Kidney (tissue), 13 donors: ENCODE measurements at regions not wholly inside any gene's neighbourhood (a gene's known extent, or its start where the extent isn't known, plus 50 kb on each side); places are given as distances from the start of the nearest gene placed in this dataset.

Experiments used
- DNase-seq, 5 donors: peaks; one replicate each; pipeline ENCODE4 v3.0.0-alpha.2; 2013 to 2020
- FAIRE-seq: peaks from 2 replicates; lab custom pipeline; 2012; peaks lifted over from hg19 to GRCh38; lab: Jason Lieb, UNC
- H3K27ac ChIP-seq, 2 donors: one replicate each; pipeline ENCODE4 v1.7.0; 2013; ENCODE audit warnings: low read depth in 2 of 2, low read length in 2 of 2, inconsistent platforms in 1 of 2
- H3K27me3 ChIP-seq: one replicate; pipeline ENCODE4 v1.7.1; 2013; ENCODE audit warnings: low read length, inconsistent platforms; ENCODE audit not compliant: control insufficient read depth, insufficient read depth
- H3K36me3 ChIP-seq, 3 donors: one replicate each; pipeline versions ENCODE4 v1.7.0 to v1.7.1; 2013; ENCODE audit warnings: low read length in 3 of 3, control low read depth in 1 of 3, inconsistent platforms in 1 of 3; ENCODE audit not compliant: insufficient read depth in 3 of 3, control insufficient read depth in 2 of 3
- H3K4me1 ChIP-seq, 3 donors: one replicate each; pipeline versions ENCODE4 v1.7.0 to v1.7.1; 2013; ENCODE audit warnings: low read length in 3 of 3, inconsistent platforms in 1 of 3, low read depth in 1 of 3; ENCODE audit not compliant: control insufficient read depth in 2 of 3, insufficient read depth in 2 of 3
- H3K4me3 ChIP-seq, 3 donors: one replicate each; pipeline versions ENCODE4 v1.7.0 to v1.8.1; 2013; ENCODE audit warnings: low read length in 3 of 3, control low read depth in 1 of 3, inconsistent platforms in 1 of 3
- H3K9ac ChIP-seq, 3 donors: one replicate each; pipeline versions ENCODE4 v1.7.0 to v1.7.1; 2013; ENCODE audit warnings: low read length in 3 of 3, control low read depth in 1 of 3, inconsistent platforms in 1 of 3
- H3K9me3 ChIP-seq, 3 donors: one replicate each; pipeline versions ENCODE4 v1.7.0 to v1.7.1; 2013; ENCODE audit warnings: low read length in 3 of 3, control low read depth in 1 of 3, inconsistent platforms in 1 of 3; ENCODE audit not compliant: control insufficient read depth in 2 of 3, insufficient read depth in 1 of 3
- CTCF ChIP-seq: IDR thresholded peaks from 3 replicates; pipeline ENCODE4 v1.5.1; 2012; ENCODE audit warnings: mild to moderate bottlenecking, moderate library complexity, borderline replicate concordance; ENCODE audit not compliant: insufficient read depth; ENCODE audit errors: extremely low read depth
- intact Hi-C: fragments of 100-400 bp; cut with DNase I; formaldehyde crosslinking; loops from one replicate; pipeline ENCODE4 v1.11.1; 2022
- donor health status: control.
- donor health status: control.
- donor health status: control.
- donor health status: control.
- donor health status: control.
- donor health status: DM: yes; HTN: yes; CAD: no.
- donor health status: Normal renal cell carcinoma (clear cell type).

GRCh38 chr6:90911642-90912041, 324.8 kb upstream of the MAP3K7 start:
- Histone ChIP-seq H3K36me3 (no peaks in the 10 kb centered on the region), H3K9ac (no peak overlapping the region), H3K9me3 (no peaks in the 10 kb centered on the region), H3K4me3 (no peak overlapping the region), H3K4me1 (no peaks in the 10 kb centered on the region), H3K27ac (no peak overlapping the region), H3K27me3 (no peaks in the 10 kb centered on the region)
- intact Hi-C loops, result no loop called here
- DNase-seq (no peak), FAIRE-seq (no peak)
- TF ChIP-seq CTCF, result no peak

- no peaks in the 10 kb centered on the region for H3K27me3 ChIP-seq
- H3K36me3 ChIP-seq, result no peaks in the 10 kb centered on the region
- DNase-seq (no peak), FAIRE-seq (no peak)
- no peak overlapping the region for H3K4me3 ChIP-seq
- no peak overlapping the region for H3K9ac ChIP-seq
- no peak for TF ChIP-seq CTCF
- H3K4me1 ChIP-seq, result no peaks in the 10 kb centered on the region
- no peak overlapping the region for H3K27ac ChIP-seq
- intact Hi-C loops, result no loop called here
- no peaks in the 10 kb centered on the region for H3K9me3 ChIP-seq
These were observed 324.0 kb upstream of the MAP3K7 start for GRCh38 chr6:90910893-90911292.

- DNase-seq (no peak), FAIRE-seq (no peak)
- H3K4me1 ChIP-seq, result no peaks in the 10 kb centered on the region
- H3K9me3 ChIP-seq, result no peaks in the 10 kb centered on the region
- no peaks in the 10 kb centered on the region for H3K36me3 ChIP-seq
- intact Hi-C loops, result no loop called here
- H3K4me3 ChIP-seq, result no peak overlapping the region
- H3K27me3 ChIP-seq, result no peaks in the 10 kb centered on the region
- no peak overlapping the region for H3K9ac ChIP-seq
- H3K27ac ChIP-seq, result no peak overlapping the region
- TF ChIP-seq CTCF, result no peak
These were observed 321.2 kb upstream of the MAP3K7 start for GRCh38 chr6:90907931-90908655.

GRCh38 chr6:90905351-90905750, 318.5 kb upstream of the MAP3K7 start:
- H3K36me3 ChIP-seq, result no peaks in the 10 kb centered on the region
- no peaks in the 10 kb centered on the region for H3K9me3 ChIP-seq
- H3K27ac ChIP-seq, result no peak overlapping the region
- DNase-seq, result no peak
- no peak for FAIRE-seq
- H3K4me1 ChIP-seq, result no peaks in the 10 kb centered on the region
- H3K9ac ChIP-seq, result no peak overlapping the region
- H3K27me3 ChIP-seq, result no peaks in the 10 kb centered on the region
- no peak overlapping the region for H3K4me3 ChIP-seq
- no peak for TF ChIP-seq CTCF
- intact Hi-C loops, result no loop called here
